OCI-LY7 (cell line): ENCODE measurements at regions not wholly inside any gene's neighbourhood (a gene's known extent, or its start where the extent isn't known, plus 50 kb on each side); places are given as distances from the start of the nearest gene placed in this dataset.

Experiments used
- CTCF ChIP-seq: fragments of 200-600 bp; sonication (generic); conservative IDR thresholded peaks from 2 replicates; pipeline ENCODE4 v1.5.1; 2014; ENCODE audit warnings: mild to moderate bottlenecking, antibody characterized with exemption, low read length, moderate library complexity, mixed read lengths
- EZH2phosphoT487 ChIP-seq: fragments of 200-600 bp; sonication (generic); IDR thresholded peaks from 2 replicates; pipeline ENCODE4 v1.6.1; 2018; ENCODE audit warnings: low read depth, borderline replicate concordance, mild to moderate bottlenecking, mixed run types, antibody characterized with exemption, low read length, moderate library complexity, mixed read lengths

DNA sequence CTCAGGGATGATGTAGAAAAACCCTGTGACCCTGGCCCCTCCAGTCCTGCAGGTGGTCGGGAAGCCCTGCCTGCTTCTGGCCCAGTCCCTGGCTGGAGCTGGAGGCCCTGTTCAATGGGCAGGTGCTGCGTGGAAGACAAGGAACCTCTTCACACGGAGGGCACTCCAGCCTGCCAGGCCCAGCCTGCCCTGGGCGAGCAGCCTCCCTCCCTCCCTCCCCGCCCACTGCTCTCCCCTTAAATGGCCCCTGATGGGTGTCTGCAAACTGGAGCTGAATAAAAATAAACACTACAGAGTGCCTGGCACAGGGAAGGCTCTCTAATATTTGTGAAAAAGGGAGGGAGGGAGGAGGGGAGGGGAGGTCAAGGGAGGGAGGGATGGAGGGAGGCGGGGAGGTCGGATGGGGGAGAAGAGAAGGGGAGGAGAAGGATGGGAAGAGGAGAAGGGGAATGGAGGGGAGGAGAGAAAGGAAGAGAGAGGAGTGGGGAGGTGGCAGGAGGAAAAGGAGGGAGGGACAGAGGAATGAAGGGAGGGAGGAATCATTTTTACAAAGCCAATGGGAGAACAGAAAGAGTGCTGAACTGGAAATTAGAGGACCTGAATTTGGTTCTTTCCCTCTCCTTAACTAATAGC lies 222.8 kb upstream of the TNRC6C start:
- TF ChIP-seq CTCF (no peak), EZH2phosphoT487 (no peak)
